C4-2B (cell line): ENCODE measurements at regions not wholly inside any gene's neighbourhood (a gene's known extent, or its start where the extent isn't known, plus 50 kb on each side); places are given as distances from the start of the nearest gene placed in this dataset.

Experiments used
- H3K27ac ChIP-seq: fragments of 450-650 bp; 2 replicates; pipeline ENCODE4 v1.5.1; 2017
- CTCF ChIP-seq: fragments of 450-650 bp; conservative IDR thresholded peaks from 2 replicates; pipeline ENCODE4 v1.5.1; 2017; ENCODE audit warnings: mild to moderate bottlenecking
- ZFX ChIP-seq: fragments of 450-650 bp; IDR thresholded peaks from 2 replicates; pipeline ENCODE4 v1.6.1; 2017

- TF ChIP-seq ZFX (no peak), CTCF (no peak)
- H3K27ac ChIP-seq: no peak overlapping the region
Observed at GRCh38 chr3:152200476-152201420, 68.0 kb upstream of the MBNL1 start.

DNA sequence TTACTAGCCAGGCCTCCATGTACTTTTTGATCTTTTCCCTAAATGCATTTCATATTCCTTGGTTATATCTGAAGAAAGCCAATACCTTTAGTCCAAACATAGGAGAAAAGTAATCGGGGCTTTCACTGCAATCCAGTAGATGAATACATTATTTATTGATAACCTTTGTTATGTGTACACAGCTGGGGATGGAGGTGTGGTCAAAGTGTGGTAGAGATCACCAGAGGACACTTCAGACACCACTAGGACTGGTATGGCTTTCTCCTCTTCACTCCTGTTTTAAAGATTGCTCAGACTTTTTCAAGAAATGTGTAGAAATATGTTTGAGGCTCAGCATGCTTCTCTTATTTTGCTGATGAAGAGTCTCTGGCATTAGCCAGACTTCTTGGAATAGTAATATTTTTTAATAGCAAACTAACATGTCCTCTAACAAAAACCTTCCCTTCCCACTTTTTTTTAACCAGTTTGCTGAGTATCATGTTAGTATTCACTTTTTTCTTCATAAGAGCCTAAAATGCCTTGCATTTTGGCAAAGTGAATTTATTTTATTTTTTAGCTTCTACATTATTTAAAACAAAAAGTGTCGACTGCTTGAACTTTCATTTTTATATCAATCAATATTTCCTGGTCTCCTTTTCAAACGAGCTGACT lies 65.6 kb upstream of the MBNL1 start:
- H3K27ac ChIP-seq: no peak overlapping the region
- TF ChIP-seq ZFX: no peak
- no peak for TF ChIP-seq CTCF

DNA sequence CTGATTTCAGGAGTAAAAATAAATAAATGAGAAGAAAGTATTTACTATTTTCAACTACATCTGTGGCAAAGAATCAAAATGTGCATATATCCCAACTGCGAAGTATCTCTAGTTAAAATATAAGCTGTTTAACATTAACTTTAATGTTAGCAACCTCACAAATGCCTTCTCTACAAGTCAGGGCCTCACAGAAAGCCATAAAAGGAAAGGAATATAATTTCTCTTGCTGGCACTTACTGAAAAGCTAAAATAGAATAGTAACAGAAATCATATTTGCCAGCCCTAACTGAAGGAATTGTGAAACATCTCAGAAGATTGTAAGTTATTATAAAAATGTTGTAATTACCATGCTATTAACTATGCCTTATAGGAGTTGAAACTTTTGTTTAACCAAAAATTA lies 65.1 kb upstream of the MBNL1 start:
- H3K27ac ChIP-seq: no peak overlapping the region
- TF ChIP-seq CTCF (no peak), ZFX (no peak)

DNA sequence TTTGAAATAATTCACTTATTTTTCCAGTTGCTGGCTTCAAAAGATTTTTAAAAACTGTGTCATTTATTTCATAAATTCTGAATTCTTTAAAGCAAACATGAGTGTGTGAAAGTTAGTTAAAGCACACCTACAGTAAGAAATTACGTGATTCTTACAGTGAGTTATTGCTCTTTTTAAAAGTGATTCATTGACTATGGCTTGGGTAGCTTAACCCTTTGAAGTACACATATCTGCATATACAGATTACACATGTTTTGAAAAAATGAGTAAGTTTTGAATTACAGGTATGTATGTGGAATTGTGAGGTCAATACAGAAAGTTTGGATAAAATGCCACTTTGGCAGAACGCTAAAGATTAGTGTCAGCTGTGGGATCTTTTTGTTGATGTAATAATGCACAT lies 64.5 kb upstream of the MBNL1 start:
- no peak overlapping the region for H3K27ac ChIP-seq
- no peak for TF ChIP-seq CTCF
- no peak for TF ChIP-seq ZFX

GRCh38 chr3:152205097-152205593 lies 63.6 kb upstream of the MBNL1 start:
- TF ChIP-seq CTCF (no peak), ZFX (no peak)

GRCh38 chr3:152206243-152206760 lies 62.4 kb upstream of the MBNL1 start:
- H3K27ac ChIP-seq: no peak overlapping the region
- no peak for TF ChIP-seq CTCF
- no peak for TF ChIP-seq ZFX

More at GRCh38 chr3:152205097-152205593, 63.6 kb upstream of the MBNL1 start:
- H3K27ac ChIP-seq: no peak overlapping the region

DNA sequence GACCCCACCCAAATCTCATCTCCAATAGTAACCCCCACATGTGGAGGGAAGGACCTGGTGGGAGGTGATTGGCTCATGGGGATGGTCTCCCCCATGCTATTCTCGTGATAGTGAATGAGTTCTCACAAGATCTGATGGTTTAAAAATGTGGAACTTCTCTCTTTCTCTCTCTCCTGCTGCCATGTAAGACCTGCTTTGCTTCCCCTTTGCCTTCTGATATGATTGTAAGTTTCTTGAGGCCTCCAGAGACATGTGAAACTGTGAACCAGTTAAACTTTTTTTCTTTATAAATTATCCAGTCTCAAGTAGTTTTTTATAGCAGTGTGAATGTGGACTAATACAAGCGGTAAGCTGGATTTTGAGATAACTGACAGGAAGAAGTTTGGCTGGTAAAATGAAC lies 60.3 kb upstream of the MBNL1 start:
- TF ChIP-seq ZFX: no peak
- TF ChIP-seq CTCF: no peak
- no peak overlapping the region for H3K27ac ChIP-seq
